ENCODE measurements at regions not wholly inside any gene's neighbourhood (a gene's known extent, or its start where the extent isn't known, plus 50 kb on each side); places are given as distances from the start of the nearest gene placed in this dataset.

DNA sequence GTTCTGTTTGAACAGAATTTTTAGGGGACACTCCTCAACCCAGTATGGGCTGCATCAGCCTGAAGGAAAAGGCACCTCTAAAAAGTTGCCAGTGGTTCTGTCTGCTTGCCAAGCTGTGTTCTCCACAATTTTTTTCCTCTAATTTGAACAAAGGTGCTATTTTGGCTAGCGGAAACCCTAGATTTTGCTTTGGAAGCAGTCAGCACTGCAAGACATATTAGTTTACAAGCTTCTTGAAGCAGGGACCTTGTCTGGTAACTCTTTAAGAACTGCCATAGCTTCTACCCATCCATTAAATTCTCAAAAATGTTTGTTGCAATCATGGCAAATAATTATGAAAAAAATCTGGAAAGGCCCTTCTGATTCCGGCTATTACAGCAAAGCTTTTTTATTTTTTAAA, 75.6 kb upstream of the HEPHL1 start:
- Histone ChIP-seq H3K4me1 (ENCODE audit: control insufficient read depth, extremely low read depth, insufficient read depth, low read length) (no peaks in the 10 kb centered on the region), H3K36me3 (ENCODE audit: control insufficient read depth in 2 of 2, extremely low read depth in 1 of 2, insufficient read depth in 2 of 2, low read length in 2 of 2) (no peaks in the 10 kb centered on the region), H3K27ac (ENCODE audit: insufficient read depth, low read depth, low read length) (no peak overlapping the region), H3K79me2 (ENCODE audit: control insufficient read depth, insufficient read depth, low read length) (no peaks in the 10 kb centered on the region), H3K4me2 (ENCODE audit: insufficient read depth, low read length) (no peak overlapping the region), H3K9me1 (replicated peaks; ENCODE audit: control insufficient read depth, extremely low read depth, insufficient read depth, low read length) (no peaks in the 10 kb centered on the region), H3K27me3 (ENCODE audit: control insufficient read depth in 2 of 2, insufficient read depth in 2 of 2, low read length in 2 of 2) (no peaks in the 10 kb centered on the region), H2AFZ (ENCODE audit: low read depth, low read length) (no peak overlapping the region), H4K20me1 (replicated peaks; ENCODE audit: control insufficient read depth, extremely low read depth, insufficient read depth, low read length) (no peaks in the 10 kb centered on the region), H3K9me3 (replicated peaks; ENCODE audit: control insufficient read depth, insufficient read depth, low read length) (no peaks in the 10 kb centered on the region), H3K9ac (replicated peaks; ENCODE audit: extremely low read depth, insufficient read depth, low read length) (no peak overlapping the region), H3K4me3 (replicated peaks in 1 of 3; ENCODE audit: insufficient read depth in 1 of 3, low read depth in 1 of 3, low read length in 3 of 3) (no peak overlapping the region)
- DNase-seq (ENCODE audit: low read depth, low spot score) (no peak), FAIRE-seq (no peak)
- BruUV-seq (replicated peaks): no TSS peak
- ChIA-PET POLR2A (no interaction called here), CTCF (no interaction called here)
- intact Hi-C loops (cut with micrococcal nuclease) (no loop called here), dilution Hi-C loops (cut with MboI; ENCODE audit: extremely low pct_ligation_motif_present, low sequenced_read_pairs) (no loop called here)
- TF ChIP-seq POLR2AphosphoS5 (IDR thresholded peaks at IDR 0.05; ENCODE audit: insufficient read depth, low read depth, low read length) (no peak), MYC (IDR thresholded peaks at IDR 0.05; ENCODE audit: low read depth, low read length) (no peak), POLR2A (IDR thresholded peaks at IDR 0.05; ENCODE audit: low read depth, low read length) (no peak), GATA2 (IDR thresholded peaks at IDR 0.05; ENCODE audit: insufficient read depth, insufficient read length, low read depth, low read length) (no peak), EZH2 (IDR thresholded peaks at IDR 0.05; ENCODE audit: borderline replicate concordance, low read depth, low read length, severe bottlenecking) (no peak), JUN (IDR thresholded peaks at IDR 0.05; ENCODE audit: borderline replicate concordance, insufficient read depth, insufficient read length, low read depth) (no peak), FOS (IDR thresholded peaks at IDR 0.05; ENCODE audit: borderline replicate concordance, insufficient read depth, low read length) (no peak)

DNA sequence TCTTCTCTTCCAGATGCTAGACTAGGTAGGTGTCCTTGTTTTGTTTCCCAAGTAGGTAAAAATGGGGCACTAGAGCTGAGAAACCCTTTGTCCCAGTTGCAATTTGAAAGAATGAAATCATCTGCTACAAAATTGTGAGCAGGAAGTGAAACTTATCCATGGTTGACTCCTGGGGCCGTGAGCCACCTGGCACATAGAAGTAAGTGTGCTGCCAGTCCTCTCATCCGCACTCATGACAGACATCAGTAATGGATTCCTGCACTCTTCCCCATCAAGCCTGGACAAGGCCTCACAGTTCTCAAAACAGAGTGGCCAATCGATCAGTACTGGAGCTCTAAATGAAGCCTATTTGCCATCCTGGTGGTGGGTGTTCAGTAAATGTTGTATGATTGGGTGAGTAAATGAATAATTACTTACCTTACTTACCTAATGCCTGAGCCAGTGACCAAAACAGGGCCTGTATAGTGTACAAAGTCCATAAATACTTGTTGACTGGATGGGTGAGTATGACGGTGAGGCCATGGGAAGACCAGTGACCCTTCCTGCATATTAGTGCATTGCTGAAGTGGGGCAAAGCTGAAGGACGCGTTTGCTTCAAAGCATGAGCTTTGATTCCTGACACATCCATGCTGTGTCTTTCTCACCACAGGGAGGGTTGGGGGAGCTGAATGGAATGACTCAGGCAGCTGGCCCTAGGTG, 68.9 kb upstream of the HEPHL1 start:
- Histone ChIP-seq H3K9me3 (replicated peaks; ENCODE audit: control insufficient read depth, insufficient read depth, low read length) (no peaks in the 10 kb centered on the region), H3K9me1 (replicated peaks; ENCODE audit: control insufficient read depth, extremely low read depth, insufficient read depth, low read length) (no peaks in the 10 kb centered on the region), H3K4me3 (replicated peaks in 1 of 3; ENCODE audit: insufficient read depth in 1 of 3, low read depth in 1 of 3, low read length in 3 of 3) (no peak overlapping the region), H3K4me2 (ENCODE audit: insufficient read depth, low read length) (no peak overlapping the region), H3K9ac (replicated peaks; ENCODE audit: extremely low read depth, insufficient read depth, low read length) (no peak overlapping the region), H4K20me1 (replicated peaks; ENCODE audit: control insufficient read depth, extremely low read depth, insufficient read depth, low read length) (no peaks in the 10 kb centered on the region), H3K4me1 (ENCODE audit: control insufficient read depth, extremely low read depth, insufficient read depth, low read length) (no peaks in the 10 kb centered on the region), H3K36me3 (ENCODE audit: control insufficient read depth in 2 of 2, extremely low read depth in 1 of 2, insufficient read depth in 2 of 2, low read length in 2 of 2) (no peaks in the 10 kb centered on the region), H3K79me2 (ENCODE audit: control insufficient read depth, insufficient read depth, low read length) (no peaks in the 10 kb centered on the region), H3K27ac (ENCODE audit: insufficient read depth, low read depth, low read length) (no peak overlapping the region), H3K27me3 (ENCODE audit: control insufficient read depth in 2 of 2, insufficient read depth in 2 of 2, low read length in 2 of 2) (no peaks in the 10 kb centered on the region), H2AFZ (ENCODE audit: low read depth, low read length) (no peak overlapping the region)
- DNase-seq (ENCODE audit: low read depth, low spot score) (no peak), FAIRE-seq (no peak)
- dilution Hi-C loops (cut with MboI; ENCODE audit: extremely low pct_ligation_motif_present, low sequenced_read_pairs): no loop called here
- no TSS peak for BruUV-seq (replicated peaks)
- ChIA-PET CTCF (no interaction called here), POLR2A (no interaction called here)
- intact Hi-C loops (cut with micrococcal nuclease): no loop called here
- no peak for TF ChIP-seq GATA2 (IDR thresholded peaks at IDR 0.05; ENCODE audit: insufficient read depth, insufficient read length, low read depth, low read length)
- TF ChIP-seq POLR2A (IDR thresholded peaks at IDR 0.05; ENCODE audit: low read depth, low read length): no peak
- no peak for TF ChIP-seq FOS (IDR thresholded peaks at IDR 0.05; ENCODE audit: borderline replicate concordance, insufficient read depth, low read length)
- TF ChIP-seq, protein P1, sequence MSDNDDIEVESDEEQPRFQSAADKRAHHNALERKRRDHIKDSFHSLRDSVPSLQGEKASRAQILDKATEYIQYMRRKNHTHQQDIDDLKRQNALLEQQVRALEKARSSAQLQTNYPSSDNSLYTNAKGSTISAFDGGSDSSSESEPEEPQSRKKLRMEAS (IDR thresholded peaks at IDR 0.05; ENCODE audit: insufficient read depth, insufficient read length): no peak
